GM19468 (cell line): ENCODE measurements at regions not wholly inside any gene's neighbourhood (a gene's known extent, or its start where the extent isn't known, plus 50 kb on each side); places are given as distances from the start of the nearest gene placed in this dataset.

Experiments used
- ATAC-seq: cut with Tn5 transposase; IDR thresholded peaks from one replicate; pipeline ENCODE4 v1.9.1; 2021; ENCODE audit warnings: mild to moderate bottlenecking, moderate library complexity, moderate number of reproducible peaks; ENCODE audit not compliant: unreplicated experiment; ENCODE audit errors: extremely low read depth

- ATAC-seq, result no peak
These were observed 704.9 kb upstream of the CHRM3 start for GRCh38 chr1:238681451-238681850.

DNA sequence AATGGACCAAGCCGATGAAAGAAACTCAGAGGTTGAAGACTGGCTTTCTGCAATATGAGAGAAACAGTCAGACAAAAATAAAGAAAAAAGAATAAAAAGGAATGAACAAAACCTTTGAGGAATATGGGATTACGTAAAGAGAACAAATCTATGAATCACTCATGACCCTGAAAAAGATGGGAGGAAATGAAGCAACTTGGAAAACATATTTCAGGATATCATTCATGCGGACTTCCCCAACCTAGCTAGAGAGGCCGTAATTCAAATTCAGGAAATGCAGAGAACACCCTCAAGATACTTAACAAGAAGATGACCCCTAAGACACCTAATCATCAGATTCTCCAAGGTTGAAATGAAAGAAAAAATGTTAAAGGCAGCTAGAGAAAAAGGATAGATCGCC, 705.3 kb upstream of the CHRM3 start:
- no peak for ATAC-seq

- no peak for ATAC-seq
These were observed 708.8 kb upstream of the CHRM3 start for GRCh38 chr1:238677567-238677966.

- no peak for ATAC-seq
These were observed 711.1 kb upstream of the CHRM3 start for GRCh38 chr1:238675221-238675620.

DNA sequence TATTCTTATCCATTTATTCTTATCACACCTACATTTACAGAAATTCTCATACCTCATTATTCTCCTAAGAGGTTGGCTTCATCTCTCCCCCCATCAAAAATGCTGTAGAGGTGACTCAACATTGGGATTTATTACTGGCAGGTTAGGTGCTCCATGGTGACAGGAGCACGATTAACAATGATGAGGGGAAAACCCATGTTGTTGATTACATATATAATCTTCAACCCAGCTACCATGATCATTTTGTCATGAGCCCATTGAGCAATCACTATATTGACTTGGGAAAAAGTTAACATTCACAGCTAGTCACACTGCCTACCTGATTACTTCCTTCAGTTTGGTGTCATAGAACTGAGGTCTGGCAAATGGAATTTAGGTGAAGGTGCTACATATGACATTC, 712.1 kb upstream of the CHRM3 start:
- no peak for ATAC-seq

GRCh38 chr1:238673561-238673960, 712.8 kb upstream of the CHRM3 start:
- ATAC-seq, result no peak

DNA sequence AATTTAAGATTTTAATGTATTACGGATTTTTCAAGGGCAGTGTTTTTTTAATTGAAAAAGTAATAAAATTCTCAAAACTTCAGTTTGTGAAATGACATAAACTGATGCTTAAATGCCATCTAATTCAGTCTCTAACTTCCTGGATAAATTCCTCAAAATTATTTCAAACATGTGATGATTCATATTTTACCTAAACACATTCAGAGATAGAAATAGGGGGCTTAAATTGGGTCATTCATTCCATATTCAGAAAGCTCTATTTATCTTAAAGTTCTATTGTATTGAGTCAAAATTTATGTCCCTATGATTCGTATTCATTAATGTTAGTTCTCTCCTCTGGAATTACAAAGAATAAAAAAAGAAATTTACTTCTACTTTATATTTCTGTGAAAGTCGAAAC, 713.6 kb upstream of the CHRM3 start:
- no peak for ATAC-seq

GRCh38 chr1:238672262-238672661, 714.1 kb upstream of the CHRM3 start:
- ATAC-seq, result no peak

DNA sequence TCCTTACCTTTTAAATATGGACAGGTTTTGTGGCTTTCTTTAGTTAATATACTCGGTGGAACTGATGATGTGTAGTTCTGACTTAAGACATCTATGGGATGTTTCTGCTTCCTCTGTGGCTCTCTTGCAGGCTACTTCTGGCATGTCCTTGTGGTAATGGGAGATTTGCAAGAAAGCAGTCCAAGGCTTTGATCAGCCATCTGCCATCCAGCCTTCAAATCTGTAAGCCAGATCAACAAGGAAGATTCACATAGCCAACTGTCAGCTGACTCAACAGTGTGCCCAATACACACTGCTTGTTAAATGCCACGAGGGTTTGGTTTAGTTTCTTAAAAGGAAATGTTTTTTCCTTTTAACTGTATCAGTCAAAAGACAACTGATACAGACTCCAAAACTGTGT, 722.2 kb upstream of the CHRM3 start:
- no peak for ATAC-seq

DNA sequence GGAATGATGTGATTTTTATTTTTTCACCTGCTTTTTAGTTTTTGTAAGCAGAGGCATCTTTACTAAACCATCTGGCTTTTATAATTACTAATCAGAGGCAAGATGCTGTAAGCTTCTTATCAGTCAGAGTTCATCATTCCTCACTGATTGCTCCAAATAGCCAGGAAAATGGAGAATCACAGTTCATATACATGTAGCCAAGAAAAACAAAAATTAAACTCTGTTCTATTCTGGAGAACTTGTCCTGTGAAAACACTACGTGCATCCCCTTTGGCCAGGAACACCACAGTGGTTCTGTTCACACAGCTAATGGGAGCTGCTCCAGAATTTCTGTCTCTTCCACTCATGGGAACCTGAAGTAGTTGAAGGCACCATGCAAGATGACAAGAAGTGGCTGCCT, 725.5 kb upstream of the CHRM3 start:
- no peak for ATAC-seq

GRCh38 chr1:238658763-238659162, 727.6 kb upstream of the CHRM3 start:
- ATAC-seq, result no peak

DNA sequence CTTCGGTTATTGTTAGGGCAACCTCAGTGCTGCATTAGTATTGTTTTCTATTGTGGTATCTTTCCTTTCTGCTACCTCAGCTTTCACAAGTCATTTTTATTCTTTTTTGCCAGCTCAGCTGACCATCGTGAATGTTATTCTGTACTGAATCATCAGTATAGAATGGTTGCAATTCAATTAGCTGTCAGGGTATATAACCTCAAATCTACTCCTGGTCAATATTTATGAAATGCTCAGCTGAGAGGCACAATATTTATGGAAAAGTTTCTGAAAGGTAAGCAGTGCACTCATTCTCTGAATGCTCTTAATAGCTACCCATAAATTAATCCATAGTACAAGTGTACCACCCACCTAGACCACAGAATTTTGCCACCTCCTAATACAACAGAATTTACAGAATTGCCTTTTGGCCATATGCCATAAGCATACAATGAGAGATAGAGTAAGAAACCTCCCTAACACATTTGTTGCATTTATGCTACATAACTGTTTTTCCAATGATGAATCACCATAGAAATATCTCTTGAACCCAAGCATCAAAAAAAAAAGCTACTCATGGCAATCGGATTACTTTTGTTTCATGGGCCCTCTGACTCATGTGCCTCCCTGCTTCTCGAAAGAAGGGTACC, 732.6 kb upstream of the CHRM3 start:
- no peak for ATAC-seq

DNA sequence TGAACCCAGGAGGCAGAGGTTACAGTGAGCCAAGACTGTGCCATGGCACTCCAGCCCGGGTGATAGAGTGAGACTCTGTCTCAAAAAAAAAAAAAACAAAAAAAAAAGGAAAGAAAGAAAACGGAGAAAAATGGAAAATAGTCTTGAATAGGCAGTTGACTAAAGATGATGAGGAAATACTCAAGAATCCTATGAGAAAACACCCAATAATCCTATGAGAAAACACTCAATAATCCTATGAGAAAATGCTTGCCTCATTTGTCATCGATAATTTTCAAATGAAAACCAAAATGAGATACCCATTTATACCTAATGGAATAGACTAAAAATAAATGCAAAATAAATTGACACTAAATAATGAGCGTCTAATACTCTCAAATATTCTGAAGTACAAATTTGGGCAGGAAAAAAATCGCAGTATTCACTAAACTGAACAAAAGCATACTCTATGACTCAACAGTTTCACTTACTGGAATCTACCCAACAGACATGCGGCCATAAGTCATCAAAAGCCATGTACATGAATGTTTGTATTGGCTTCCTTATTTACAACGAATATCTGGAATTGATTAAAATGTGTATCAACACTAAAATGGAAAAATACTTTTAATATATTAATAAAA, 733.9 kb upstream of the CHRM3 start:
- ATAC-seq, result no peak

DNA sequence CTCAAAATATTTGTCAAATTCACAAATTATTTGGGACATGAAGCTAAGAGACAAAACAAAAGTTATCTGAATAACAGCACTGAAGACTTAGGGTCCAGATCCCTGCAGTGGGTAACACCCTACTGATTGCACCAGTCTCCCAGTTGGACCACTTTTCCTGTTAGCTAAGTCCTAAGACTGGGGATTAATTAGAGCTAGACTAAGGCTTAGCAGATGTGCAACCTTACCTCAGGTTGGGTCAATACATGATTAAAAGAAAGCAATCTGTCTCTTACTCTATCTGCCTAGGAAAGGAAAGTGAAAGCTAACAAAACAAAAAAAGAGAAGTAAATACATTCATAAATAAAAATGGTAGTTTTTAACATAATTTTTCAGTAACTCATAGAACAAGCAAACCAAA, 737.2 kb upstream of the CHRM3 start:
- ATAC-seq, result no peak

- ATAC-seq, result no peak
These were observed 737.6 kb upstream of the CHRM3 start for GRCh38 chr1:238648751-238649150.

GRCh38 chr1:238648296-238648695, 738.1 kb upstream of the CHRM3 start:
- ATAC-seq, result no peak

DNA sequence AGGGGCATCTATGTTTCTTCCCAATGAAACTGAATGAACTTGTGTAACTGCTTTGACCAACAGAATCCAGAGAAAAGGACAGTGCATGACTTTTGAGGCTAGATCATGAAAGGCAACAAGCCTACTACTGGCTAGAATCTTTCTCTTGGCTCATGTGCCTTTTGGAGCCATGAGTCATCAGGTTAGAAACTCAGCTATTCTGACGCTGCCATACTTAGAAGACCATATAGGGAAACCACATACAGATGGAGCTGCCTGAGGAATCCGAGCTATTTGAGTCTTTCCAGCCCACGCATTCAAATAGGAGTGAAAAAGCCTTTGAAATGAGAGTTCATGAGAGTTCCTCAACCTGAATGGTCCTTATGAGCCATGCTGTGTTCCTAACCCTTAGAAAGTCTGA, 738.5 kb upstream of the CHRM3 start:
- no peak for ATAC-seq

DNA sequence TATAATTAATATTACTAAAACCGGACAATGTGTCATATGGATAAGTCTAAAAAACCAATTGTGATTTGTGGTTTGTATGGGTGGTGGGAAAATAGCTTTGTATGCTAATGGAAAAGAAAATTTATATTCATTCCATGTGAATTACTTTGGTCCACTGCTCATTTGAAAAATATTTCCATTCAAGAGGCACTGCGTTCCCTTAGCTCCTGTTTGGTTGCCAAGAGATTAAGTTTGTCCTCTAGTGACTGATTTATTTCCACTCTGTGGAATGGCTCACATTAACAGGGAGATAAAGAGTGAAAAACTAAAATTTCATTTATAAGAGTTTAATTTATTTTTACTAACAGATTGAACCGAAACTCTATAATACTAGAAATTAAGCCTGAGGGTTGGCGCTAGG, 744.1 kb upstream of the CHRM3 start:
- no peak for ATAC-seq

DNA sequence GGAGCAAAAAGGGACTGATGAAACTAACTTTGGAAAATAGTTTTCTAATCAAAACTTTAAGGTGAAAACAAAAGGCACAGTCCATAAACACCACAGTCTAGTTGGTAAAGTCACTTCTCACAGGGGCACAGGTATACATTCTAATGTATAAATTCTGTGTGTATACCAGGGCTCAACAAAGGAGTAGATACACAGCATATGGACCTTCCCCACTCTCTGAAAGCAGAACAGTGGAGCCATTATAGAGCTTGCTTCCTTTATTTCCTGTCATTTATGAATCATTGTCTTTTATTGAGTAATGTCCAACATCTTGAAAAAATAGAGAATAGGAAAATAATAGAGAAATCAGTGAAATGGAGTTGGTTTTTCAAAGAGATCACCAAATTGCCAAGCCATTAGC, 746.5 kb upstream of the CHRM3 start:
- no peak for ATAC-seq

DNA sequence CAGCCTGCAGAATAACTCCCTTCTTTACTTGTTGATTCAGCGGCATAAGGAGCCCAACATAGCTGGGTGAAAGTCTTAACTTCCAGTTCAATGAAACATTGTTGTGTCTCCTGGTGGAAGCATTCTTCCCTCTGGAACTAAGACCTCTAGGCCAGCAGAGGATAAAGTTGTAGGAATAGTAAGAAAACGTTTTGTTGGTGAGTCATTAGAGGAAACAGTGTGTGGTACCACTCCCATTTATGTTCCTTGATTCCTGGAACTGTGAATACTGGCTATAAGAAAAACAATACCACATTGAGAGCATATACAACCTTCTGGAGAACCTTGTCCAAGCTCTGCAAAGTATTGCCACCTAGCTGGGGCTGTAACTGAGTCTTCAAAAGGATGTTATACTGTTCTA, 737.4 kb upstream of the ZP4 start:
- ATAC-seq, result no peak

GRCh38 chr1:238624776-238625175, 734.1 kb upstream of the ZP4 start:
- ATAC-seq, result no peak

- no peak for ATAC-seq
These were observed 730.7 kb upstream of the ZP4 start for GRCh38 chr1:238621405-238621804.
